ENCODE measurements at regions not wholly inside any gene's neighbourhood (a gene's known extent, or its start where the extent isn't known, plus 50 kb on each side); places are given as distances from the start of the nearest gene placed in this dataset.

- DNase-seq: no peak
- peaks cover 15% of the 10 kb centered on the region for H3K9me3 Mint-ChIP-seq
- H3K27ac Mint-ChIP-seq: no peak overlapping the region
- no peaks in the 10 kb centered on the region for H3K36me3 Mint-ChIP-seq (ENCODE audit: low read depth)
- no peaks in the 10 kb centered on the region for H3K4me1 Mint-ChIP-seq
- intact Hi-C loops (cut with micrococcal nuclease): no loop called here
- H3K4me3 Mint-ChIP-seq: no peak overlapping the region
- H3K27me3 Mint-ChIP-seq: no peaks in the 10 kb centered on the region
Observed at GRCh38 chr14:98364961-98365360, 907.0 kb downstream of the BCL11B start.

- Mint-ChIP-seq H3K27ac (no peak overlapping the region), H3K4me3 (no peak overlapping the region), H3K27me3 (no peaks in the 10 kb centered on the region), H3K4me1 (no peaks in the 10 kb centered on the region), H3K36me3 (ENCODE audit: low read depth) (no peaks in the 10 kb centered on the region), H3K9me3 (peaks cover 14% of the 10 kb centered on the region)
- intact Hi-C loops (cut with micrococcal nuclease): no loop called here
- no peak for DNase-seq
Observed at GRCh38 chr14:98366429-98366828, 905.6 kb downstream of the BCL11B start.

- no peaks in the 10 kb centered on the region for H3K36me3 Mint-ChIP-seq (ENCODE audit: low read depth)
- no peak for DNase-seq
- H3K27me3 Mint-ChIP-seq: no peaks in the 10 kb centered on the region
- H3K4me1 Mint-ChIP-seq: no peaks in the 10 kb centered on the region
- H3K4me3 Mint-ChIP-seq: no peak overlapping the region
- no peak overlapping the region for H3K27ac Mint-ChIP-seq
- intact Hi-C loops (cut with micrococcal nuclease): no loop called here
- peaks cover 14% of the 10 kb centered on the region for H3K9me3 Mint-ChIP-seq
Observed at GRCh38 chr14:98368221-98368620, 903.8 kb downstream of the BCL11B start.

GRCh38 chr14:98368916-98369315 lies 903.1 kb downstream of the BCL11B start:
- no peaks in the 10 kb centered on the region for H3K27me3 Mint-ChIP-seq
- DNase-seq: no peak
- H3K4me1 Mint-ChIP-seq: no peaks in the 10 kb centered on the region
- intact Hi-C loops (cut with micrococcal nuclease): no loop called here
- H3K27ac Mint-ChIP-seq: no peak overlapping the region
- peaks cover 12% of the 10 kb centered on the region for H3K9me3 Mint-ChIP-seq
- H3K4me3 Mint-ChIP-seq: no peak overlapping the region
- H3K36me3 Mint-ChIP-seq (ENCODE audit: low read depth): no peaks in the 10 kb centered on the region

GRCh38 chr14:98369344-98369743 lies 902.7 kb downstream of the BCL11B start:
- Mint-ChIP-seq H3K27me3 (no peaks in the 10 kb centered on the region), H3K9me3 (peaks cover 16% of the 10 kb centered on the region), H3K4me3 (no peak overlapping the region), H3K27ac (no peak overlapping the region), H3K36me3 (ENCODE audit: low read depth) (no peaks in the 10 kb centered on the region), H3K4me1 (no peaks in the 10 kb centered on the region)
- DNase-seq: no peak
- intact Hi-C loops (cut with micrococcal nuclease): no loop called here

- H3K4me1 Mint-ChIP-seq: no peaks in the 10 kb centered on the region
- H3K27ac Mint-ChIP-seq: no peak overlapping the region
- H3K27me3 Mint-ChIP-seq: no peaks in the 10 kb centered on the region
- H3K4me3 Mint-ChIP-seq: no peak overlapping the region
- DNase-seq: no peak
- intact Hi-C loops (cut with micrococcal nuclease): no loop called here
- H3K36me3 Mint-ChIP-seq (ENCODE audit: low read depth): no peaks in the 10 kb centered on the region
- peaks cover 17% of the 10 kb centered on the region for H3K9me3 Mint-ChIP-seq
Observed at GRCh38 chr14:98370352-98370751, 901.6 kb downstream of the BCL11B start.

- H3K9me3 Mint-ChIP-seq: peaks cover 17% of the 10 kb centered on the region
- H3K4me3 Mint-ChIP-seq: no peak overlapping the region
- no peaks in the 10 kb centered on the region for H3K27me3 Mint-ChIP-seq
- no peaks in the 10 kb centered on the region for H3K4me1 Mint-ChIP-seq
- intact Hi-C loops (cut with micrococcal nuclease): no loop called here
- no peak overlapping the region for H3K27ac Mint-ChIP-seq
- no peaks in the 10 kb centered on the region for H3K36me3 Mint-ChIP-seq (ENCODE audit: low read depth)
- no peak for DNase-seq
Observed at GRCh38 chr14:98371141-98371540, 900.9 kb downstream of the BCL11B start.

GRCh38 chr14:98374136-98374535 lies 897.9 kb downstream of the BCL11B start:
- H3K4me3 Mint-ChIP-seq: no peak overlapping the region
- H3K4me1 Mint-ChIP-seq: no peaks in the 10 kb centered on the region
- no peak overlapping the region for H3K27ac Mint-ChIP-seq
- H3K36me3 Mint-ChIP-seq (ENCODE audit: low read depth): no peaks in the 10 kb centered on the region
- intact Hi-C loops (cut with micrococcal nuclease): no loop called here
- H3K9me3 Mint-ChIP-seq: peaks cover 24% of the 10 kb centered on the region
- no peak for DNase-seq
- H3K27me3 Mint-ChIP-seq: no peaks in the 10 kb centered on the region

- intact Hi-C loops (cut with micrococcal nuclease): no loop called here
- H3K27ac Mint-ChIP-seq: no peak overlapping the region
- H3K9me3 Mint-ChIP-seq: peaks cover 27% of the 10 kb centered on the region
- no peaks in the 10 kb centered on the region for H3K36me3 Mint-ChIP-seq (ENCODE audit: low read depth)
- no peaks in the 10 kb centered on the region for H3K4me1 Mint-ChIP-seq
- DNase-seq: no peak
- no peak overlapping the region for H3K4me3 Mint-ChIP-seq
- H3K27me3 Mint-ChIP-seq: no peaks in the 10 kb centered on the region
Observed at GRCh38 chr14:98375566-98375965, 896.4 kb downstream of the BCL11B start.

- intact Hi-C loops (cut with micrococcal nuclease): no loop called here
- DNase-seq: no peak
- Mint-ChIP-seq H3K9me3 (peaks cover 34% of the 10 kb centered on the region), H3K27me3 (peaks cover 2% of the 10 kb centered on the region), H3K4me1 (no peaks in the 10 kb centered on the region), H3K4me3 (no peak overlapping the region), H3K27ac (no peak overlapping the region), H3K36me3 (ENCODE audit: low read depth) (no peaks in the 10 kb centered on the region)
Observed at GRCh38 chr14:98379830-98380229, 892.2 kb downstream of the BCL11B start.

- Mint-ChIP-seq H3K4me3 (no peak overlapping the region), H3K4me1 (no peaks in the 10 kb centered on the region), H3K9me3 (peaks cover 26% of the 10 kb centered on the region), H3K27ac (no peak overlapping the region), H3K36me3 (ENCODE audit: low read depth) (no peaks in the 10 kb centered on the region), H3K27me3 (peaks cover 4% of the 10 kb centered on the region)
- no peak for DNase-seq
- intact Hi-C loops (cut with micrococcal nuclease): no loop called here
Observed at GRCh38 chr14:98382662-98383061, 889.3 kb downstream of the BCL11B start.

- H3K9me3 Mint-ChIP-seq: peaks cover 14% of the 10 kb centered on the region
- no peak overlapping the region for H3K27ac Mint-ChIP-seq
- no peaks in the 10 kb centered on the region for H3K36me3 Mint-ChIP-seq (ENCODE audit: low read depth)
- no peak overlapping the region for H3K4me3 Mint-ChIP-seq
- no peak for DNase-seq
- intact Hi-C loops (cut with micrococcal nuclease): no loop called here
- no peaks in the 10 kb centered on the region for H3K4me1 Mint-ChIP-seq
- peaks cover 1% of the 10 kb centered on the region for H3K27me3 Mint-ChIP-seq
Observed at GRCh38 chr14:98385851-98386250, 886.1 kb downstream of the BCL11B start.

- intact Hi-C loops (cut with micrococcal nuclease): no loop called here
- DNase-seq: no peak
- H3K27me3 Mint-ChIP-seq: peaks cover 1% of the 10 kb centered on the region
- peaks cover 2% of the 10 kb centered on the region for H3K9me3 Mint-ChIP-seq
- no peaks in the 10 kb centered on the region for H3K4me1 Mint-ChIP-seq
- H3K27ac Mint-ChIP-seq: no peak overlapping the region
- H3K4me3 Mint-ChIP-seq: no peak overlapping the region
- H3K36me3 Mint-ChIP-seq (ENCODE audit: low read depth): no peaks in the 10 kb centered on the region
Observed at GRCh38 chr14:98391061-98391460, 880.9 kb downstream of the BCL11B start.

- H3K4me3 Mint-ChIP-seq: no peak overlapping the region
- H3K27ac Mint-ChIP-seq: no peak overlapping the region
- H3K4me1 Mint-ChIP-seq: no peaks in the 10 kb centered on the region
- no peaks in the 10 kb centered on the region for H3K36me3 Mint-ChIP-seq (ENCODE audit: low read depth)
- H3K27me3 Mint-ChIP-seq: no peaks in the 10 kb centered on the region
- DNase-seq: no peak
- peaks cover 6% of the 10 kb centered on the region for H3K9me3 Mint-ChIP-seq
- intact Hi-C loops (cut with micrococcal nuclease): no loop called here
Observed at GRCh38 chr14:98393527-98393926, 878.5 kb downstream of the BCL11B start.

GRCh38 chr14:98404811-98405210 lies 867.2 kb downstream of the BCL11B start:
- intact Hi-C loops (cut with micrococcal nuclease): no loop called here
- no peaks in the 10 kb centered on the region for H3K36me3 Mint-ChIP-seq (ENCODE audit: low read depth)
- DNase-seq: no peak

More at GRCh38 chr14:98404811-98405210, 867.2 kb downstream of the BCL11B start:
- Mint-ChIP-seq H3K27me3 (no peaks in the 10 kb centered on the region), H3K27ac (no peak overlapping the region), H3K9me3 (peaks cover under 1% of the 10 kb centered on the region), H3K4me1 (peaks cover 6% of the 10 kb centered on the region), H3K4me3 (no peak overlapping the region)

Measured in activated CD4-positive, alpha-beta T cell treated with anti-CD3 and anti-CD28 coated beads, Interleukin-2, amount 10 ng/mL, durations not matched to agents 24 days and 14 days (primary cell).